Osteoblast (primary cell): ENCODE measurements at regions not wholly inside any gene's neighbourhood (a gene's known extent, or its start where the extent isn't known, plus 50 kb on each side); places are given as distances from the start of the nearest gene placed in this dataset.

Source experiments
- DNase-seq: peaks from one replicate; pipeline ENCODE4 v3.0.0; 2011; ENCODE audit warnings: low spot score, mixed read lengths; ENCODE audit not compliant: insufficient read length; ENCODE audit errors: missing footprints
- H2AFZ ChIP-seq: 2 replicates; pipeline ENCODE4 v1.6.0; 2011; ENCODE audit warnings: mild to moderate bottlenecking, low read length
- H3K27ac ChIP-seq: 2 replicates; pipeline ENCODE4 v1.5.1; 2011; ENCODE audit warnings: mild to moderate bottlenecking, low read depth, low read length, moderate library complexity
- H3K27me3 ChIP-seq: 2 replicates; pipeline ENCODE4 v1.6.0; 2012; ENCODE audit warnings: mild to moderate bottlenecking, control low read depth, inconsistent platforms, low read length, moderate library complexity; ENCODE audit not compliant: insufficient read depth
- H3K36me3 ChIP-seq: 2 replicates; pipeline ENCODE4 v1.5.1; 2011; ENCODE audit warnings: mild to moderate bottlenecking, low read length, control low read depth, moderate library complexity; ENCODE audit not compliant: insufficient read depth
- H3K4me1 ChIP-seq: 2 replicates; pipeline ENCODE4 v1.5.1; 2011; ENCODE audit warnings: mild to moderate bottlenecking, low read length, control low read depth, moderate library complexity; ENCODE audit not compliant: insufficient read depth
- H3K4me2 ChIP-seq: 2 replicates; pipeline ENCODE4 v1.6.0; 2011; ENCODE audit warnings: mild to moderate bottlenecking, low read length; ENCODE audit not compliant: insufficient read depth
- H3K4me3 ChIP-seq: fragments of 200-600 bp; sonication (generic); 3 replicates; pipeline ENCODE4 v1.5.1; 2012; ENCODE audit warnings: mild to moderate bottlenecking, low read length, inconsistent platforms; ENCODE audit not compliant: insufficient read depth
- H3K79me2 ChIP-seq: 2 replicates; pipeline ENCODE4 v1.6.0; 2012; ENCODE audit warnings: mild to moderate bottlenecking, low read length, control low read depth, inconsistent platforms; ENCODE audit not compliant: insufficient read depth
- H3K9me3 ChIP-seq: 2 replicates; pipeline ENCODE4 v1.5.1; 2011; ENCODE audit warnings: low read depth, low read length, control low read depth
- H4K20me1 ChIP-seq: 2 replicates; pipeline ENCODE4 v1.6.0; 2012; ENCODE audit warnings: mild to moderate bottlenecking, low read length, control low read depth; ENCODE audit not compliant: insufficient read depth
- CTCF ChIP-seq: IDR thresholded peaks from 2 replicates; pipeline ENCODE4 v1.5.1; 2011; ENCODE audit warnings: mild to moderate bottlenecking, low read depth, low read length, moderate library complexity; ENCODE audit errors: extremely low read depth

GRCh38 chr22:48139776-48140175 lies 1377.3 kb downstream of the TBC1D22A start:
- Histone ChIP-seq H3K79me2 (no peaks in the 10 kb centered on the region), H3K36me3 (no peaks in the 10 kb centered on the region), H3K4me2 (no peak overlapping the region), H2AFZ (no peak overlapping the region), H4K20me1 (no peaks in the 10 kb centered on the region), H3K4me3 (no peak overlapping the region), H3K4me1 (no peaks in the 10 kb centered on the region), H3K9me3 (no peaks in the 10 kb centered on the region), H3K27me3 (no peaks in the 10 kb centered on the region), H3K27ac (no peak overlapping the region)
- no peak for DNase-seq
- no peak for TF ChIP-seq CTCF

- no peak overlapping the region for H3K4me3 ChIP-seq
- no peaks in the 10 kb centered on the region for H3K4me1 ChIP-seq
- no peaks in the 10 kb centered on the region for H4K20me1 ChIP-seq
- no peak overlapping the region for H2AFZ ChIP-seq
- no peak overlapping the region for H3K27ac ChIP-seq
- no peak overlapping the region for H3K4me2 ChIP-seq
- no peak for DNase-seq
- H3K27me3 ChIP-seq, result no peaks in the 10 kb centered on the region
- no peaks in the 10 kb centered on the region for H3K79me2 ChIP-seq
- TF ChIP-seq CTCF, result no peak
- H3K36me3 ChIP-seq, result no peaks in the 10 kb centered on the region
- no peaks in the 10 kb centered on the region for H3K9me3 ChIP-seq
Observed at GRCh38 chr22:48138855-48139254, 1376.4 kb downstream of the TBC1D22A start.

DNA sequence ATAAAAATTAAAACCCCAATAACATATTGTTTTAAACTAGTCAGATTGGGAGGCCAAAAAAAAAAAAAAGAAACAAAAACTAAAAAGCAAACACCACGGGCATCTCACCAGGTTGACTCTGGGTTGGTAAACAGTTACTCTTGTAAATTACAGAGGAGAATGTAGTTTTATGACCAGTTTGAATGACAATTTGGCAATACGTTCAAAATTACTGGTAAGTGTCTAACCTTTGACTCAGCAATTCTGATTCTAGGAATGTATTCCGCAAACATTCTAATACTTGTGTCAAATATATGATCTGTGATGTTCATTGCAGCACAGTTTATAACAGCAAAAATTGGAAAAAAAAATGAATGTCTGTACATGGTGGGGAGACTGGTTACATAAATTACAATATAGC lies 1376.0 kb downstream of the TBC1D22A start:
- H3K4me1 ChIP-seq, result no peaks in the 10 kb centered on the region
- DNase-seq, result no peak
- no peaks in the 10 kb centered on the region for H4K20me1 ChIP-seq
- H3K9me3 ChIP-seq, result no peaks in the 10 kb centered on the region
- H3K4me3 ChIP-seq, result no peak overlapping the region
- no peak overlapping the region for H3K4me2 ChIP-seq
- H3K27me3 ChIP-seq, result no peaks in the 10 kb centered on the region
- H2AFZ ChIP-seq, result no peak overlapping the region
- no peaks in the 10 kb centered on the region for H3K79me2 ChIP-seq
- TF ChIP-seq CTCF, result no peak
- no peak overlapping the region for H3K27ac ChIP-seq
- no peaks in the 10 kb centered on the region for H3K36me3 ChIP-seq

GRCh38 chr22:48137640-48138039 lies 1375.2 kb downstream of the TBC1D22A start:
- Histone ChIP-seq H3K36me3 (no peaks in the 10 kb centered on the region), H3K27me3 (no peaks in the 10 kb centered on the region), H3K79me2 (no peaks in the 10 kb centered on the region), H3K9me3 (no peaks in the 10 kb centered on the region), H3K4me1 (no peaks in the 10 kb centered on the region), H4K20me1 (no peaks in the 10 kb centered on the region), H3K4me2 (no peak overlapping the region), H3K27ac (no peak overlapping the region), H2AFZ (no peak overlapping the region), H3K4me3 (no peak overlapping the region)
- no peak for TF ChIP-seq CTCF
- DNase-seq, result no peak
